OCI-LY7 (cell line): ENCODE measurements at regions not wholly inside any gene's neighbourhood (a gene's known extent, or its start where the extent isn't known, plus 50 kb on each side); places are given as distances from the start of the nearest gene placed in this dataset.

Source experiments
- CTCF ChIP-seq: fragments of 200-600 bp; sonication (generic); conservative IDR thresholded peaks from 2 replicates; pipeline ENCODE4 v1.5.1; 2014; ENCODE audit warnings: mild to moderate bottlenecking, antibody characterized with exemption, low read length, moderate library complexity, mixed read lengths
- EZH2phosphoT487 ChIP-seq: fragments of 200-600 bp; sonication (generic); IDR thresholded peaks from 2 replicates; pipeline ENCODE4 v1.6.1; 2018; ENCODE audit warnings: low read depth, borderline replicate concordance, mild to moderate bottlenecking, mixed run types, antibody characterized with exemption, low read length, moderate library complexity, mixed read lengths

- TF ChIP-seq CTCF (no peak), EZH2phosphoT487 (no peak)
These were observed 321.4 kb downstream of the IRS1 start for GRCh38 chr2:226478109-226478809.
